ENCODE measurements at regions not wholly inside any gene's neighbourhood (a gene's known extent, or its start where the extent isn't known, plus 50 kb on each side); places are given as distances from the start of the nearest gene placed in this dataset.

DNA sequence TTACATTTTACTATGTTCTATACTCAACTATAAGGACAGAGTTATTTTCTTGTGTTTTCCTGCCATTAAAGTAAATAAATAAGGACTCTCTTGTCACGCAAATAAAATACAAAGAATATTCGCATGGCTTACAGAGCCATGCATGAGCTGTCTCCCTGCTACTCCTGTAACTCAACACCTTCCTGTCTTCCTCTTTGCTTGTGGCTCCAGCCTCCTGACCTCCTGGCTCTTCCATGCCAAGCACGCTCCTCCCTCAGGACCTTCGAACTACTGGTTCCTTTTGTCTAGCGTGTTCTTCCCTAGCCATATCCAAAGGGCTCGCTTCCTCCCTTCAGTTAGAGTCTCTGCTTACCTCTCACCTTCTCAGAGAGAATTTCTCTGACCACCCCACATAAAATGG, 124.3 kb upstream of the TMC3 start:
- TF ChIP-seq POLR2AphosphoS5 (IDR thresholded peaks at IDR 0.05) (no peak), POLR2A (IDR thresholded peaks at IDR 0.05) (no peak), EP300 (IDR thresholded peaks at IDR 0.05) (no peak)
- TF ChIP-seq, protein P1, sequence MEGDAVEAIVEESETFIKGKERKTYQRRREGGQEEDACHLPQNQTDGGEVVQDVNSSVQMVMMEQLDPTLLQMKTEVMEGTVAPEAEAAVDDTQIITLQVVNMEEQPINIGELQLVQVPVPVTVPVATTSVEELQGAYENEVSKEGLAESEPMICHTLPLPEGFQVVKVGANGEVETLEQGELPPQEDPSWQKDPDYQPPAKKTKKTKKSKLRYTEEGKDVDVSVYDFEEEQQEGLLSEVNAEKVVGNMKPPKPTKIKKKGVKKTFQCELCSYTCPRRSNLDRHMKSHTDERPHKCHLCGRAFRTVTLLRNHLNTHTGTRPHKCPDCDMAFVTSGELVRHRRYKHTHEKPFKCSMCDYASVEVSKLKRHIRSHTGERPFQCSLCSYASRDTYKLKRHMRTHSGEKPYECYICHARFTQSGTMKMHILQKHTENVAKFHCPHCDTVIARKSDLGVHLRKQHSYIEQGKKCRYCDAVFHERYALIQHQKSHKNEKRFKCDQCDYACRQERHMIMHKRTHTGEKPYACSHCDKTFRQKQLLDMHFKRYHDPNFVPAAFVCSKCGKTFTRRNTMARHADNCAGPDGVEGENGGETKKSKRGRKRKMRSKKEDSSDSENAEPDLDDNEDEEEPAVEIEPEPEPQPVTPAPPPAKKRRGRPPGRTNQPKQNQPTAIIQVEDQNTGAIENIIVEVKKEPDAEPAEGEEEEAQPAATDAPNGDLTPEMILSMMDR (IDR thresholded peaks at IDR 0.05) = no peak

All from gastroesophageal sphincter (tissue), 3 donors.